Gastrocnemius medialis (tissue), 4 donors: ENCODE measurements at regions not wholly inside any gene's neighbourhood (a gene's known extent, or its start where the extent isn't known, plus 50 kb on each side); places are given as distances from the start of the nearest gene placed in this dataset.

Source experiments
- POLR2A ChIP-seq, 2 donors: fragments of 450-650 bp; IDR thresholded peaks; one replicate each; pipeline ENCODE4 v1.6.1; 2017; ENCODE audit warnings: antibody characterized with exemption in 2 of 2, mild to moderate bottlenecking in 2 of 2, moderate library complexity in 2 of 2
- TF ChIP-seq, protein P1 (sequence below), 5 experiments: fragments of 450-650 bp in 3 of 5; fragments of 200-600 bp in 2 of 5; sonication (generic) in 2 of 5; IDR thresholded peaks in 4 of 5; conservative IDR thresholded peaks in 1 of 5; 1 replicate in 4 of 5; 2 replicates in 1 of 5; pipeline ENCODE4 v1.5.1; 2016 to 2019; ENCODE audit warnings: antibody characterized with exemption in 5 of 5, mild to moderate bottlenecking in 3 of 5, moderate library complexity in 3 of 5

DNA sequence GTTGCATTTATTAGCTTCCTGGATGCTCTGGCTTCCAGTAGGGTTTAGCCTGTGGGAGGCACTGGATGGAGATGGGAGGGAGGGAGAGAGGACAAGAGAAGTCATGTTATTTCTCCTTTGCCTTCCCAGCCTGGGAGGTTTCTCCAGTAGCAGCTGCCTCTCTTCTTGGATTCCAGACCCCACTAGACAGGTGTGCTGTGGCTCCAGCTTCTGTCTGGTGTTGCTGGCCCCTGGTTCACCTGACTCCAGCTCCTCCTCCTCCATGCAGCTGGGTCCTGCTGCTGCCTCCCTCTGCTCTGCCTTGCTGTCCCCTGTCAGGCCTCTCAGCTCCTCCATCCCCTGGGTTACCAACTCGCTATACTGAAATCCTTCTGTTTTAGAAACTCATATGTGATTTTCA is 188.9 kb upstream of the TNP1 start:
- TF ChIP-seq, protein P1, sequence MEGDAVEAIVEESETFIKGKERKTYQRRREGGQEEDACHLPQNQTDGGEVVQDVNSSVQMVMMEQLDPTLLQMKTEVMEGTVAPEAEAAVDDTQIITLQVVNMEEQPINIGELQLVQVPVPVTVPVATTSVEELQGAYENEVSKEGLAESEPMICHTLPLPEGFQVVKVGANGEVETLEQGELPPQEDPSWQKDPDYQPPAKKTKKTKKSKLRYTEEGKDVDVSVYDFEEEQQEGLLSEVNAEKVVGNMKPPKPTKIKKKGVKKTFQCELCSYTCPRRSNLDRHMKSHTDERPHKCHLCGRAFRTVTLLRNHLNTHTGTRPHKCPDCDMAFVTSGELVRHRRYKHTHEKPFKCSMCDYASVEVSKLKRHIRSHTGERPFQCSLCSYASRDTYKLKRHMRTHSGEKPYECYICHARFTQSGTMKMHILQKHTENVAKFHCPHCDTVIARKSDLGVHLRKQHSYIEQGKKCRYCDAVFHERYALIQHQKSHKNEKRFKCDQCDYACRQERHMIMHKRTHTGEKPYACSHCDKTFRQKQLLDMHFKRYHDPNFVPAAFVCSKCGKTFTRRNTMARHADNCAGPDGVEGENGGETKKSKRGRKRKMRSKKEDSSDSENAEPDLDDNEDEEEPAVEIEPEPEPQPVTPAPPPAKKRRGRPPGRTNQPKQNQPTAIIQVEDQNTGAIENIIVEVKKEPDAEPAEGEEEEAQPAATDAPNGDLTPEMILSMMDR (IDR thresholded peaks at IDR 0.05 in 4 of 5, conservative IDR thresholded peaks at IDR 0.05 in 1 of 5), result no peak
- no peak for TF ChIP-seq POLR2A (IDR thresholded peaks at IDR 0.05)
